D721Med (cell line): ENCODE measurements at regions not wholly inside any gene's neighbourhood (a gene's known extent, or its start where the extent isn't known, plus 50 kb on each side); places are given as distances from the start of the nearest gene placed in this dataset.

ENCODE experiments used
- DNase-seq: peaks from one replicate; pipeline ENCODE4 v3.0.0; 2011; ENCODE audit warnings: low spot score; ENCODE audit not compliant: insufficient read length
- FAIRE-seq: peaks from 2 replicates; lab custom pipeline; 2011; peaks lifted over from hg19 to GRCh38; lab: Jason Lieb, UNC
- CTCF ChIP-seq: IDR thresholded peaks from 2 replicates; pipeline ENCODE4 v1.5.1; 2012; ENCODE audit warnings: mild to moderate bottlenecking, control low read depth; ENCODE audit not compliant: insufficient read depth; ENCODE audit errors: missing control alignments

- DNase-seq, result no peak
- FAIRE-seq, result no peak
Measured at GRCh38 chr5:5675511-5675910, 253.0 kb downstream of the ICE1 start.

GRCh38 chr5:5671823-5672222, 249.3 kb downstream of the ICE1 start:
- FAIRE-seq, result no peak
- DNase-seq, result no peak
- TF ChIP-seq CTCF, result no peak

More at GRCh38 chr5:5675511-5675910, 253.0 kb downstream of the ICE1 start:
- no peak for TF ChIP-seq CTCF

- DNase-seq, result no peak
- no peak for FAIRE-seq
- TF ChIP-seq CTCF, result no peak
Measured at GRCh38 chr5:5667136-5667554, 244.7 kb downstream of the ICE1 start.

- no peak for TF ChIP-seq CTCF
- no peak for FAIRE-seq
- DNase-seq, result no peak
Measured at GRCh38 chr5:5666369-5666768, 243.9 kb downstream of the ICE1 start.

- no peak for DNase-seq
- no peak for FAIRE-seq
Measured at GRCh38 chr5:5666076-5666365, 243.5 kb downstream of the ICE1 start.

GRCh38 chr5:5665225-5666075, 243.0 kb downstream of the ICE1 start:
- no peak for FAIRE-seq
- DNase-seq, result no peak
- TF ChIP-seq CTCF, result no peak

More at GRCh38 chr5:5666076-5666365, 243.5 kb downstream of the ICE1 start:
- TF ChIP-seq CTCF, result no peak

- DNase-seq (no peak), FAIRE-seq (no peak)
- TF ChIP-seq CTCF, result no peak
Measured at GRCh38 chr5:5658889-5659465, 236.5 kb downstream of the ICE1 start.
